ENCODE measurements at regions not wholly inside any gene's neighbourhood (a gene's known extent, or its start where the extent isn't known, plus 50 kb on each side); places are given as distances from the start of the nearest gene placed in this dataset.

DNA sequence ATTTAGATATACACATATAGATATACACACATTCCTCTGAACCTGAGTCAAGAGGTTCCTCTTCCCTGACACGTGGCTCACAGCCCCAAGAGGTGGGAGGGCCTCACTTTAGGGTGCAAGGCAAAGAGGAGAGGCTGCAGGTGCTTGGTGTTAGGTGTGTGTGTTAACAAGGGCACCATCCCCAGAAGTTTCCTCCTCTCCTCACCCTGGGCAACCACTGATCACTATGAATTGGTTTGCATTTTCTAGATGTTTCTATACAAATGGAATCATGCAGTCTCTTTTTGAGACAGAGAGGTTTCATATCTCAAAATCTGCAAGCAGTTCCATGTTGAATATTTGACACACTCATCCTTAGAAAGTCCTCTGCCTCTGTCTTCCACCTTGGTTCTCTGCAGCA lies 120.9 kb upstream of the NECTIN1 start:
- TF ChIP-seq, protein P1, sequence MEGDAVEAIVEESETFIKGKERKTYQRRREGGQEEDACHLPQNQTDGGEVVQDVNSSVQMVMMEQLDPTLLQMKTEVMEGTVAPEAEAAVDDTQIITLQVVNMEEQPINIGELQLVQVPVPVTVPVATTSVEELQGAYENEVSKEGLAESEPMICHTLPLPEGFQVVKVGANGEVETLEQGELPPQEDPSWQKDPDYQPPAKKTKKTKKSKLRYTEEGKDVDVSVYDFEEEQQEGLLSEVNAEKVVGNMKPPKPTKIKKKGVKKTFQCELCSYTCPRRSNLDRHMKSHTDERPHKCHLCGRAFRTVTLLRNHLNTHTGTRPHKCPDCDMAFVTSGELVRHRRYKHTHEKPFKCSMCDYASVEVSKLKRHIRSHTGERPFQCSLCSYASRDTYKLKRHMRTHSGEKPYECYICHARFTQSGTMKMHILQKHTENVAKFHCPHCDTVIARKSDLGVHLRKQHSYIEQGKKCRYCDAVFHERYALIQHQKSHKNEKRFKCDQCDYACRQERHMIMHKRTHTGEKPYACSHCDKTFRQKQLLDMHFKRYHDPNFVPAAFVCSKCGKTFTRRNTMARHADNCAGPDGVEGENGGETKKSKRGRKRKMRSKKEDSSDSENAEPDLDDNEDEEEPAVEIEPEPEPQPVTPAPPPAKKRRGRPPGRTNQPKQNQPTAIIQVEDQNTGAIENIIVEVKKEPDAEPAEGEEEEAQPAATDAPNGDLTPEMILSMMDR (IDR thresholded peaks at IDR 0.05; ENCODE audit: control extremely low read depth, extremely low read depth, low read depth, missing control alignments): no peak
- POLR2A ChIA-PET: no interaction called here
- CTCF ChIA-PET: no interaction called here
- no peak for DNase-seq (ENCODE audit: extremely low spot score)

DNA sequence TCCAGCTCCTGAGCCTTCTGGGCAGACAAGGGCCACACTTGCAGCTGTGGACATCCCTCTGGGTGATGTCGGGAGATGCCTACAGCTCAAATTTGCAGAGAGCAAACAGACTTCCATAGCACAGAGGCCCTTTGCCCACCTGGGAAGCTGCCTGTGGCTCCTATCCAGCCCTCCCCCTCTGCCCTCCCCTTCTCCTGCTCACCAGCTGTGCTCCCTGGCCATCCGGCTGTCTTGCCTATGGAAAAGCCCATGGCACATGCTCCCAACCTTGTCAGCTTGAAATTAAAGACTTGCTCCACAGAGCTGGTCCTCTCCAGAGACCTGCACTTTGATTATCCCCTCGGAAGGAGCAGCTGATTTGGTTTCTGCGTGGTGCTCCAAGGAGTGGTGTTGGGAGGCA lies 118.9 kb upstream of the NECTIN1 start:
- CTCF ChIA-PET: no interaction called here
- no peak for DNase-seq (ENCODE audit: extremely low spot score)
- POLR2A ChIA-PET: interaction anchor here (0.7 kb wide), 1 partner anchor 105 kb away, joined by 6 read pairs; no protein-coding TSS in a partner anchor
- TF ChIP-seq, protein P1 (IDR thresholded peaks at IDR 0.05; ENCODE audit: control extremely low read depth, extremely low read depth, low read depth, missing control alignments): no peak

DNA sequence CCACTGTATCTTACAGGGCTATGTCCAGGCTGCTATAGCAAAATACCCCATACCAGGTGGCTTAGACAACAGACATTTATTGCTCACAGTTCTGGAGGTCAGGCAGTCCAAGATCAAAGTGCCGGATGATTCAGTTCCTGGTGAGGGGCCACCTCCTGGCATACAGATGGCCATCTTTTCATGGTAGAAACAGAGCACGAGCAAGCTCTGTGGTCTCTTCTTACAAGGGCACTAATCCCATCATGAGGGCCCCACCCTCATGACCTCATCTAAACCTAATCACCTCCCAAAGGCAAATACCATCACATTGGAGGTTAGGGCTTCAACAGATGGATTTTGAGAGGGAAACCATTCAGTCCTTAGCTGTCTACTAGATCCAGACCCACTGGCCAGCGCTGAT lies 117.4 kb upstream of the NECTIN1 start:
- ChIA-PET POLR2A (no interaction called here), CTCF (no interaction called here)
- DNase-seq (ENCODE audit: extremely low spot score): no peak
- TF ChIP-seq, protein P1 (IDR thresholded peaks at IDR 0.05; ENCODE audit: control extremely low read depth, extremely low read depth, low read depth, missing control alignments): no peak

DNA sequence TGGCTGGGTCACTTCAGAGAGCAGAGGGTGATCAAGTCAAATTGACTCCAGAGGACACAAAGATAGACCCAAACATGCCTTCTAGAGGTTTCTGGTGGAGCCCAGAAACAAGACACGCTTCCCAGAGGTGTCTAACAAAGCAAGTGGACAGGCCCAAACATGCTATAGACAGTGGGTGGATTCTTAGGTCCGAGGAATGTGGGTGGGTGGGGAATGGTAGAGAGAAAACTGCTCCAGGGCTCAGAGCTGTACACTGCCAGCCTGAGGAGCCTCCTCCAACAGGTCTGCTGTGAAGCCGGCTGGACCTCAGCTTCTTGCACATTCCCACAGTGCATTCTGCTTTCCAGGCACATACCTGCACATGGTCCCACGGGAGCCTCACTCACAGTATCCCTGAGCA lies 116.8 kb upstream of the NECTIN1 start:
- no peak for DNase-seq (ENCODE audit: extremely low spot score)
- ChIA-PET CTCF (no interaction called here), POLR2A (no interaction called here)
- TF ChIP-seq, protein P1 (IDR thresholded peaks at IDR 0.05; ENCODE audit: control extremely low read depth, extremely low read depth, low read depth, missing control alignments): no peak

DNA sequence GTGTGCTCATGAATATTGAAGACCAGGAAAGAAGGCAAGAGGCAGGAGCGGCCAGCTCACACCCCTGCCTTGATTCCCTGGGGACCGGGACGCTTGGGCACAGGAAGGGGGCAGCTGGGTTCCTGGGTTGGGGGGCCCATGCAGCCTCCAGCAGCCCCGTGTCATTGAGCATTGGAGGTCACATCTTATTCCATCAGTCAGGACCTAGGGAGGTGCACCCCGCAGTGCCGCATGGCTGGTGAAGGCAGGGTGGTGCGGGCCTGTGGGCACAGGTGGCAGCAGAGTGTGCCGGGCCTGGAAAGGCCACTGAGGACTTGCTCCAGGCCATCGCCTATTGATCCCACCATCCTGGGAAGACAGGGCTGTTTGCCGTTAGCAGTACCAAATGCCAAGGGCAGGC lies 116.3 kb upstream of the NECTIN1 start:
- TF ChIP-seq, protein P1 (IDR thresholded peaks at IDR 0.05; ENCODE audit: control extremely low read depth, extremely low read depth, low read depth, missing control alignments): no peak
- ChIA-PET POLR2A (no interaction called here), CTCF (no interaction called here)
- DNase-seq (ENCODE audit: extremely low spot score): no peak

DNA sequence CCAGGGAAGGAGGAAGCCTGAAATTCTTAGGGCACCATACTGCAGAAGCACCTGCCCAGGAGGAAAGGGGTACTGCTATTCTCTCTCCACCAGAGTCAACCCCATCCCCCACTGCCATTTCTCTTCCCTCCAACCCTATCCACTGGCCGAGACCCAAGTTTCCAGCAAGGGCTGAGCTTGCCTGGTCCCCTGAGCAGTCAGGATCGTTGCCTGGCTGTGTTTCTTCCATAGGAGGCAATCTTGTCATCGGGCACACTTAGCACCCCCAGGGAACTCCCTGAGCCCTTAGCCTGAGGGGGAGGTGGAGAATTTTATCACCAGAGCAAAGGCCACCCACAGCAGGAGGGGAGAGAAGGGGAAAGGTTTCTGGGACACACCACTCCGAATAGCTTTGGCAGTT lies 115.8 kb upstream of the NECTIN1 start:
- ChIA-PET CTCF (no interaction called here), POLR2A (no interaction called here)
- TF ChIP-seq, protein P1 (IDR thresholded peaks at IDR 0.05; ENCODE audit: control extremely low read depth, extremely low read depth, low read depth, missing control alignments): no peak
- no peak for DNase-seq (ENCODE audit: extremely low spot score)

DNA sequence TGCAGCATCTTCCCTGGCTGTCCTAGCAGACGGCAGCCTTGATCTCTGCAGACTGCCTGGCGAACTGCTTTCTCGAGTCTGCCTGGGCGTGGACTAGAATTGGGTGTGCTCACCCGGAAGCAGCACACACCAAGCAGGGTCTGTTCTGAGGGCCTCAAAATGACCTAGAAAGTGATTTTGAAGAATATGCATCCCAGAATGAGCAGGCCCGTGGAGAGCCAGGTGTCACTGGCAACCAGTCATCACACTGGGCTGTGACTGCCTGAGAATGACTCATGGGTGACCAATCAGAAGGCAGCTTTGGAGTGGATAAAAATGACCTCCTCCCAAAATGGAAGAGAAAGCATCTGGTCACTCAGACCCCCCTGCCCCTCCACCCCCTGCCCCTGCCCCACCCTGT lies 114.9 kb upstream of the NECTIN1 start:
- CTCF ChIA-PET: no interaction called here
- DNase-seq (ENCODE audit: extremely low spot score): no peak
- POLR2A ChIA-PET: no interaction called here
- TF ChIP-seq, protein P1 (IDR thresholded peaks at IDR 0.05; ENCODE audit: control extremely low read depth, extremely low read depth, low read depth, missing control alignments): no peak
